Endodermal cell (in vitro differentiated cells): ENCODE measurements at regions not wholly inside any gene's neighbourhood (a gene's known extent, or its start where the extent isn't known, plus 50 kb on each side); places are given as distances from the start of the nearest gene placed in this dataset.

ENCODE experiments used
- DNase-seq: peaks from one replicate; pipeline ENCODE4 v3.0.0-alpha.2; 2017
- H3K27ac ChIP-seq: 2 replicates; pipeline ENCODE4 v1.5.1; 2013; ENCODE audit warnings: mild to moderate bottlenecking, low read depth, low read length, moderate library complexity
- H3K27me3 ChIP-seq: 2 replicates; pipeline ENCODE4 v1.6.1; 2013; ENCODE audit warnings: mild to moderate bottlenecking, low read length, moderate library complexity; ENCODE audit not compliant: insufficient read depth, control insufficient read depth, poor library complexity, severe bottlenecking
- H3K36me3 ChIP-seq: 2 replicates; pipeline ENCODE4 v1.7.0; 2013; ENCODE audit warnings: mild to moderate bottlenecking, low read length, moderate library complexity; ENCODE audit not compliant: control insufficient read depth, insufficient read depth
- H3K4me1 ChIP-seq: one replicate; pipeline ENCODE4 v1.7.0; 2013; ENCODE audit warnings: low read length; ENCODE audit not compliant: control insufficient read depth, insufficient read depth
- H3K4me3 ChIP-seq: 2 replicates; pipeline ENCODE4 v1.5.1; 2013; ENCODE audit warnings: mild to moderate bottlenecking, low read length, moderate library complexity
- H3K9ac ChIP-seq: 2 replicates; pipeline ENCODE4 v1.6.1; 2013; ENCODE audit warnings: mild to moderate bottlenecking, low read length, moderate library complexity; ENCODE audit not compliant: poor library complexity, severe bottlenecking; ENCODE audit errors: extremely low read depth
- H3K9me3 ChIP-seq: 2 replicates; pipeline ENCODE4 v1.6.1; 2013; ENCODE audit warnings: mild to moderate bottlenecking, low read length, moderate library complexity; ENCODE audit not compliant: control insufficient read depth
- H3K27ac Mint-ChIP-seq: 2 replicates; pipeline ENCODE4 v1.8.0; 2020; ENCODE audit warnings: mixed read lengths
- H3K27me3 Mint-ChIP-seq: 2 replicates; pipeline ENCODE4 v1.8.0; 2021; ENCODE audit warnings: mild to moderate bottlenecking, mixed read lengths; ENCODE audit not compliant: insufficient read depth
- H3K36me3 Mint-ChIP-seq: 2 replicates; pipeline ENCODE4 v1.8.0; 2020; ENCODE audit warnings: low read depth, mixed read lengths
- H3K4me1 Mint-ChIP-seq: 2 replicates; pipeline ENCODE4 v1.8.0; 2020; ENCODE audit warnings: mixed read lengths
- H3K4me3 Mint-ChIP-seq: 2 replicates; pipeline ENCODE4 v1.8.0; 2020; ENCODE audit warnings: mild to moderate bottlenecking, moderate library complexity, mixed read lengths
- H3K9me3 Mint-ChIP-seq: 2 replicates; pipeline ENCODE4 v1.8.0; 2020; ENCODE audit warnings: mild to moderate bottlenecking, mixed read lengths
- WGBS, 2 experiments: methylation state at CpG; one replicate each; pipeline versions ENCODE4 v1.1.5 to v1.1.7; 2013; ENCODE audit warnings: missing lambda C conversion rate in 2 of 2, mixed read lengths in 1 of 2; ENCODE audit not compliant: insufficient coverage in 1 of 2, insufficient read length in 1 of 2; 5-methylcytosine and 5-hydroxymethylcytosine counted together
- TF ChIP-seq, protein P1 (sequence below): fragments of 200-600 bp; sonication (generic); conservative IDR thresholded peaks from 2 replicates; pipeline ENCODE4 v1.5.0; 2021; ENCODE audit warnings: antibody characterized with exemption, mild to moderate bottlenecking

DNA sequence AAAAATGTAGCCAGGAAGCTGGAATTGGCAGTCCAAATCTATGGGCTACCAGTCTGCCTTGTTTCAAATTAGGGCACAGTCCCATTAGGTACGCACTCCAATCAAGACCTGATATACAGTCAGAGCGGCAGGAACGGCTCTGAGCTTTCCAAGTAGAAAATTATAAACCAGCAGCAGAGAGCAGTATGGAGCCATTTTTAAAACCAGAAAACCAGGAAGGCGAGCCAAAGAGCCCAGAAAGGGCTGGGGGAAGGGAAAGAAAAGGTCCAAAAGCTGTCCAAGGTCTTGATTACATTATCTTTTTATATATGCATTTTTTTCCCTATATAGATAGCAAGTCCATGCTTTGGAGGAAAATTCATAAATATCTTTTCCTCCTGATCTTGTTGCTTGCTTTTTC lies 719.0 kb downstream of the RWDD3 start:
- no peaks in the 10 kb centered on the region for H3K27me3 ChIP-seq
- peaks cover 3% of the 10 kb centered on the region for H3K9me3 ChIP-seq
- Mint-ChIP-seq H3K27me3 (no peaks in the 10 kb centered on the region), H3K4me1 (peaks cover 16% of the 10 kb centered on the region), H3K9me3 (peaks cover under 1% of the 10 kb centered on the region), H3K4me3 (no peak overlapping the region), H3K27ac (no peak overlapping the region), H3K36me3 (no peaks in the 10 kb centered on the region)
- peak; percentile 59 for DNase-seq
- no peak overlapping the region for H3K4me3 ChIP-seq
- no peak overlapping the region for H3K9ac ChIP-seq
- no peaks in the 10 kb centered on the region for H3K36me3 ChIP-seq
- 66 to 76% methylated on average over 4 of the region's 4 CpGs for WGBS, 2 experiments
- no peak overlapping the region for H3K27ac ChIP-seq
- no peaks in the 10 kb centered on the region for H3K4me1 ChIP-seq
- TF ChIP-seq, protein P1, sequence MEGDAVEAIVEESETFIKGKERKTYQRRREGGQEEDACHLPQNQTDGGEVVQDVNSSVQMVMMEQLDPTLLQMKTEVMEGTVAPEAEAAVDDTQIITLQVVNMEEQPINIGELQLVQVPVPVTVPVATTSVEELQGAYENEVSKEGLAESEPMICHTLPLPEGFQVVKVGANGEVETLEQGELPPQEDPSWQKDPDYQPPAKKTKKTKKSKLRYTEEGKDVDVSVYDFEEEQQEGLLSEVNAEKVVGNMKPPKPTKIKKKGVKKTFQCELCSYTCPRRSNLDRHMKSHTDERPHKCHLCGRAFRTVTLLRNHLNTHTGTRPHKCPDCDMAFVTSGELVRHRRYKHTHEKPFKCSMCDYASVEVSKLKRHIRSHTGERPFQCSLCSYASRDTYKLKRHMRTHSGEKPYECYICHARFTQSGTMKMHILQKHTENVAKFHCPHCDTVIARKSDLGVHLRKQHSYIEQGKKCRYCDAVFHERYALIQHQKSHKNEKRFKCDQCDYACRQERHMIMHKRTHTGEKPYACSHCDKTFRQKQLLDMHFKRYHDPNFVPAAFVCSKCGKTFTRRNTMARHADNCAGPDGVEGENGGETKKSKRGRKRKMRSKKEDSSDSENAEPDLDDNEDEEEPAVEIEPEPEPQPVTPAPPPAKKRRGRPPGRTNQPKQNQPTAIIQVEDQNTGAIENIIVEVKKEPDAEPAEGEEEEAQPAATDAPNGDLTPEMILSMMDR: peak; percentile 65

DNA sequence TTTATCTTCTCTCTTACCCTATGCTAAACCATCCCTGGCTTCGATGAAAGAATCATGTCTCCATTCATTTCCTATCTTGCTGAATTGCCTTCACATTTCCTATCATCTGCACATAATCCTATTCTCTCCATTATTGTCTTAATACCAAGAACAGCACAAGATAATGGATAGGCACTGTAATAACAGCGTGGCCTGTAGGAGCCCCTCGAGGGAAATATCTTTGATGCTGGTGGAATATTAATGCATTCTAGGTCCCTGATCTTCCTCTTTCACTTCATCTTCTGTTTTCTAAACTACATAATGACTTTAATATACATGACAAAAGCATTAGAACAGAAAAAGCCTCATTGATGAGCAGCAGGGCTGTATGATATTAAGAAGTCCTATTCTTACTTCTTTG lies 720.6 kb downstream of the RWDD3 start:
- H3K4me1 ChIP-seq: no peaks in the 10 kb centered on the region
- H3K27me3 ChIP-seq: no peaks in the 10 kb centered on the region
- H3K36me3 ChIP-seq: no peaks in the 10 kb centered on the region
- no peak overlapping the region for H3K27ac Mint-ChIP-seq
- 99 to 100% methylated on average over 1 to 3 of the region's 3 CpGs for WGBS, 2 experiments
- no peak overlapping the region for H3K4me3 ChIP-seq
- no peak overlapping the region for H3K9ac ChIP-seq
- no peak overlapping the region for H3K27ac ChIP-seq
- no peak overlapping the region for H3K4me3 Mint-ChIP-seq
- no peak for DNase-seq
- H3K9me3 ChIP-seq: peaks cover 16% of the 10 kb centered on the region
- TF ChIP-seq, protein P1: no peak
- H3K36me3 Mint-ChIP-seq: no peaks in the 10 kb centered on the region
- no peaks in the 10 kb centered on the region for H3K27me3 Mint-ChIP-seq
- peaks cover 13% of the 10 kb centered on the region for H3K9me3 Mint-ChIP-seq
- peaks cover 13% of the 10 kb centered on the region for H3K4me1 Mint-ChIP-seq

DNA sequence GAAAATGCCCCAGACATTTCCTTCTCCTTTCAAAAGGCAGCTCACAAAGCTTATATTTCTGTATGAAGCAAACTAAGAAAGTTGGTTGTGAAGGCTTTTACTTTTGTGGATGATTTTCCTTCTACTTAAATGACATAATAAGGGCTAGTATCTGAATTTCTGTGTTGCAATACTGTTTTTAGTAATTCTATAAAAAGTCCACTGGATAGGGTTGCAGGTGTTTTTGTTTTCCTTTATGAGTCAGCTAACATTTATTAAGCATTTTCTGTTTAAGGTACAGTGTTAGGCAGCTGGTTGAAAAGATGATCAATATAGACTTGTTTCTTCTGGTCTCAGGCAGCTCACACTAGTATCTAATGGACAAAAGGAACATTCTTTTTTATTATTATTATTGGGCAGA lies 722.2 kb downstream of the RWDD3 start:
- no peak overlapping the region for H3K9ac ChIP-seq
- no peak overlapping the region for H3K27ac ChIP-seq
- Mint-ChIP-seq H3K4me3 (no peak overlapping the region), H3K27ac (no peak overlapping the region), H3K27me3 (no peaks in the 10 kb centered on the region), H3K9me3 (peaks cover 20% of the 10 kb centered on the region), H3K36me3 (no peaks in the 10 kb centered on the region), H3K4me1 (peaks cover 13% of the 10 kb centered on the region)
- TF ChIP-seq, protein P1: no peak
- peaks cover 23% of the 10 kb centered on the region for H3K9me3 ChIP-seq
- no peaks in the 10 kb centered on the region for H3K4me1 ChIP-seq
- DNase-seq: no peak
- no peaks in the 10 kb centered on the region for H3K27me3 ChIP-seq
- no peaks in the 10 kb centered on the region for H3K36me3 ChIP-seq
- no peak overlapping the region for H3K4me3 ChIP-seq
